Panc1 (cell line): ENCODE measurements at regions not wholly inside any gene's neighbourhood (a gene's known extent, or its start where the extent isn't known, plus 50 kb on each side); places are given as distances from the start of the nearest gene placed in this dataset.

Experiments used
- ATAC-seq: fragments of 200-7000 bp; cut with Tn5 transposase; 2 replicates; pipeline ENCODE4 v1.9.1; 2020; ENCODE audit warnings: mild to moderate bottlenecking, moderate library complexity
- BruUV-seq: library from RNA; stranded (reverse); fragments of 400-500 nt; replicated peaks from 2 replicates; lab custom pipeline; 2021; lab: Mats Ljungman, UMichigan
- CTCF ChIA-PET: fragments of 300-600 bp; sonication (Branson Sonifier 250); formaldehyde crosslinking; loops from one replicate; lab custom pipeline; 2022; ENCODE audit warnings: antibody characterized with exemption; lab: Charles Lee
- POLR2A ChIA-PET: fragments of 300-600 bp; sonication (Branson Sonifier 250); formaldehyde crosslinking; loops from one replicate; lab custom pipeline; 2022; ENCODE audit warnings: antibody characterized with exemption; lab: Charles Lee
- DNase-seq: peaks from one replicate; pipeline ENCODE4 v3.0.0-alpha.2; 2010; ENCODE audit warnings: low read depth, low spot score
- H3K27ac ChIP-seq: 2 replicates; pipeline ENCODE4 v1.5.1; 2011; ENCODE audit warnings: mild to moderate bottlenecking, low read length, inconsistent platforms
- H3K27me3 ChIP-seq: fragments of 200-500 bp; sonication (Bioruptor generic); 2 replicates; pipeline ENCODE4 v1.6.0; 2014; ENCODE audit warnings: low read length, inconsistent platforms; ENCODE audit not compliant: control insufficient read depth, insufficient read depth
- H3K36me3 ChIP-seq: fragments of 200-500 bp; sonication (Bioruptor generic); 2 replicates; pipeline ENCODE4 v1.5.1; 2014; ENCODE audit warnings: inconsistent platforms, mild to moderate bottlenecking, low read length, moderate library complexity; ENCODE audit not compliant: control insufficient read depth, insufficient read depth
- H3K4me1 ChIP-seq: 2 replicates; pipeline ENCODE4 v1.5.1; 2011; ENCODE audit warnings: inconsistent platforms, mild to moderate bottlenecking, low read length, moderate library complexity; ENCODE audit not compliant: control insufficient read depth, insufficient read depth
- H3K4me3 ChIP-seq, 2 experiments: 2 replicates each; pipeline ENCODE4 v1.5.1; 2011 to 2012; ENCODE audit warnings: low read depth in 2 of 2, low read length in 2 of 2, mild to moderate bottlenecking in 2 of 2, inconsistent platforms in 1 of 2, moderate library complexity in 1 of 2
- H3K9me3 ChIP-seq: fragments of 200-500 bp; sonication (Bioruptor generic); 2 replicates; pipeline ENCODE4 v1.5.1; 2014; ENCODE audit warnings: low read depth, mild to moderate bottlenecking, inconsistent platforms, low read length, moderate library complexity; ENCODE audit not compliant: control insufficient read depth, insufficient read depth
- CTCF ChIP-seq: fragments of 450-650 bp; IDR thresholded peaks from 2 replicates; pipeline ENCODE4 v1.5.1; 2017; ENCODE audit warnings: mild to moderate bottlenecking
- POLR2AphosphoS5 ChIP-seq: IDR thresholded peaks from 2 replicates; pipeline ENCODE4 v1.6.1; 2012; ENCODE audit warnings: mild to moderate bottlenecking, low read depth, low read length, moderate library complexity
- REST ChIP-seq, 2 experiments: IDR thresholded peaks; 2 replicates each; pipeline ENCODE4 v1.6.1; 2011 to 2012; ENCODE audit warnings: low read depth in 2 of 2, control low read depth in 1 of 2, low read length in 1 of 2, mild to moderate bottlenecking in 1 of 2, moderate library complexity in 1 of 2; ENCODE audit not compliant: insufficient read depth in 1 of 2
- SIN3A ChIP-seq: IDR thresholded peaks from 2 replicates; pipeline ENCODE4 v1.6.1; 2012; ENCODE audit warnings: low read depth, mild to moderate bottlenecking, low read length, moderate library complexity, borderline replicate concordance; ENCODE audit not compliant: insufficient read depth
- TCF7L2 ChIP-seq: IDR thresholded peaks from 2 replicates; pipeline ENCODE4 v1.6.1; 2011; ENCODE audit warnings: mild to moderate bottlenecking, low read depth, low read length, inconsistent platforms
- in situ Hi-C: cut with HindIII; loops from 2 replicates; pipeline ENCODE4 v1.10.0; 2016; ENCODE audit warnings: low sequenced_read_pairs, low pct_unique_long_range_greater_than_20kb
- intact Hi-C: fragments of 100-400 bp; cut with micrococcal nuclease; formaldehyde crosslinking; loops from one replicate; pipeline ENCODE4 v1.10.0; 2022; ENCODE audit not compliant: unreplicated experiment

- Histone ChIP-seq H3K27ac (no peak overlapping the region), H3K36me3 (no peaks in the 10 kb centered on the region), H3K27me3 (no peaks in the 10 kb centered on the region), H3K9me3 (no peaks in the 10 kb centered on the region), H3K4me1 (no peaks in the 10 kb centered on the region), H3K4me3 (no peak overlapping the region)
- DNase-seq = no peak
- ChIA-PET CTCF (no interaction called here), POLR2A (no interaction called here)
- no peak for ATAC-seq
- TF ChIP-seq TCF7L2 = no peak
- TF ChIP-seq REST (IDR thresholded peaks at IDR 0.05; ENCODE audit: insufficient read depth in 1 of 2, low read depth in 2 of 2, low read length in 1 of 2) = no peak
- no peak for TF ChIP-seq CTCF
- no peak for TF ChIP-seq POLR2AphosphoS5
- no peak for TF ChIP-seq SIN3A
- no TSS peak for BruUV-seq
- intact Hi-C loops = loop anchor here (10.0 kb wide), 1 partner anchor 445 kb away; no protein-coding TSS in a partner anchor
- in situ Hi-C loops = no loop called here
Observed at GRCh38 chr10:61289813-61290212, 163.4 kb downstream of the TMEM26 start.

GRCh38 chr10:61286686-61287085 is 166.5 kb downstream of the TMEM26 start:
- in situ Hi-C loops = no loop called here
- intact Hi-C loops = loop anchor here (10.0 kb wide), 1 partner anchor 448 kb away; no protein-coding TSS in a partner anchor
- POLR2A ChIA-PET = no interaction called here
- CTCF ChIA-PET = no interaction called here
- no TSS peak for BruUV-seq
- no peak for TF ChIP-seq CTCF
- TF ChIP-seq TCF7L2 = no peak
- no peak for TF ChIP-seq POLR2AphosphoS5
- no peak for TF ChIP-seq SIN3A
- TF ChIP-seq REST (IDR thresholded peaks at IDR 0.05; ENCODE audit: insufficient read depth in 1 of 2, low read depth in 2 of 2, low read length in 1 of 2) = no peak
- H3K36me3 ChIP-seq = no peaks in the 10 kb centered on the region
- ATAC-seq = no peak
- no peak for DNase-seq
- no peaks in the 10 kb centered on the region for H3K9me3 ChIP-seq
- H3K4me3 ChIP-seq = no peak overlapping the region
- no peaks in the 10 kb centered on the region for H3K27me3 ChIP-seq
- no peak overlapping the region for H3K27ac ChIP-seq
- H3K4me1 ChIP-seq = no peaks in the 10 kb centered on the region
